ENCODE measurements at regions not wholly inside any gene's neighbourhood (a gene's known extent, or its start where the extent isn't known, plus 50 kb on each side); places are given as distances from the start of the nearest gene placed in this dataset.
"Not testable (repeated sequence)": the region's sequence is repeated elsewhere in the genome, so short reads cannot be mapped to it uniquely, and the experiment has no call there.

GRCh38 chr7:80039251-80039884 lies 95.3 kb upstream of the GNAI1 start:
- Histone ChIP-seq H3K4me3 (ENCODE audit: insufficient read depth, low read depth, low read length) (no peak overlapping the region), H3K36me3 (replicated peaks; ENCODE audit: control insufficient read depth, insufficient read depth, low read length) (no peaks in the 10 kb centered on the region), H3K27me3 (ENCODE audit: control insufficient read depth, insufficient read depth, low read length) (no peaks in the 10 kb centered on the region)
- no peak for DNase-seq

GRCh38 chr7:80037689-80038088 lies 96.9 kb upstream of the GNAI1 start:
- no peaks in the 10 kb centered on the region for H3K27me3 ChIP-seq (ENCODE audit: control insufficient read depth, insufficient read depth, low read length)
- no peak overlapping the region for H3K4me3 ChIP-seq (ENCODE audit: insufficient read depth, low read depth, low read length)
- DNase-seq = no peak
- H3K36me3 ChIP-seq (replicated peaks; ENCODE audit: control insufficient read depth, insufficient read depth, low read length) = no peaks in the 10 kb centered on the region

- Histone ChIP-seq H3K27me3 (ENCODE audit: control insufficient read depth, insufficient read depth, low read length) (no peaks in the 10 kb centered on the region), H3K36me3 (replicated peaks; ENCODE audit: control insufficient read depth, insufficient read depth, low read length) (no peaks in the 10 kb centered on the region), H3K4me3 (ENCODE audit: insufficient read depth, low read depth, low read length) (no peak overlapping the region)
- DNase-seq = no peak
Observed at GRCh38 chr7:80036107-80036506, 98.5 kb upstream of the GNAI1 start.

- Histone ChIP-seq H3K4me3 (ENCODE audit: insufficient read depth, low read depth, low read length) (no peak overlapping the region), H3K27me3 (ENCODE audit: control insufficient read depth, insufficient read depth, low read length) (no peaks in the 10 kb centered on the region), H3K36me3 (replicated peaks; ENCODE audit: control insufficient read depth, insufficient read depth, low read length) (no peaks in the 10 kb centered on the region)
- DNase-seq = no peak
Observed at GRCh38 chr7:80028717-80029116, 105.9 kb upstream of the GNAI1 start.

GRCh38 chr7:80027611-80028173 lies 106.9 kb upstream of the GNAI1 start:
- Histone ChIP-seq H3K4me3 (ENCODE audit: insufficient read depth, low read depth, low read length) (no peak overlapping the region), H3K27me3 (ENCODE audit: control insufficient read depth, insufficient read depth, low read length) (no peaks in the 10 kb centered on the region), H3K36me3 (replicated peaks; ENCODE audit: control insufficient read depth, insufficient read depth, low read length) (no peaks in the 10 kb centered on the region)
- DNase-seq = no peak

GRCh38 chr7:80026766-80027165 lies 107.9 kb upstream of the GNAI1 start:
- Histone ChIP-seq H3K4me3 (ENCODE audit: insufficient read depth, low read depth, low read length) (no peak overlapping the region), H3K36me3 (replicated peaks; ENCODE audit: control insufficient read depth, insufficient read depth, low read length) (no peaks in the 10 kb centered on the region), H3K27me3 (ENCODE audit: control insufficient read depth, insufficient read depth, low read length) (no peaks in the 10 kb centered on the region)
- no peak for DNase-seq

GRCh38 chr7:80020277-80020676 lies 114.4 kb upstream of the GNAI1 start:
- not testable (repeated sequence) for H3K36me3 ChIP-seq (replicated peaks; ENCODE audit: control insufficient read depth, insufficient read depth, low read length); DNase-seq; H3K4me3 ChIP-seq (ENCODE audit: insufficient read depth, low read depth, low read length); H3K27me3 ChIP-seq (ENCODE audit: control insufficient read depth, insufficient read depth, low read length)

- not testable (repeated sequence) for H3K36me3 ChIP-seq (replicated peaks; ENCODE audit: control insufficient read depth, insufficient read depth, low read length); DNase-seq; H3K4me3 ChIP-seq (ENCODE audit: insufficient read depth, low read depth, low read length); H3K27me3 ChIP-seq (ENCODE audit: control insufficient read depth, insufficient read depth, low read length)
Observed at GRCh38 chr7:80019809-80020207, 114.8 kb upstream of the GNAI1 start.

- Histone ChIP-seq H3K4me3 (ENCODE audit: insufficient read depth, low read depth, low read length) (no peak overlapping the region), H3K36me3 (replicated peaks; ENCODE audit: control insufficient read depth, insufficient read depth, low read length) (no peaks in the 10 kb centered on the region), H3K27me3 (ENCODE audit: control insufficient read depth, insufficient read depth, low read length) (no peaks in the 10 kb centered on the region)
- DNase-seq = peak; percentile 54
Observed at GRCh38 chr7:80018941-80019808, 115.5 kb upstream of the GNAI1 start.

GRCh38 chr7:80017101-80017698 lies 117.4 kb upstream of the GNAI1 start:
- Histone ChIP-seq H3K36me3 (replicated peaks; ENCODE audit: control insufficient read depth, insufficient read depth, low read length) (no peaks in the 10 kb centered on the region), H3K4me3 (ENCODE audit: insufficient read depth, low read depth, low read length) (no peak overlapping the region), H3K27me3 (ENCODE audit: control insufficient read depth, insufficient read depth, low read length) (no peaks in the 10 kb centered on the region)
- DNase-seq = no peak

GRCh38 chr7:80014511-80014910 lies 120.1 kb upstream of the GNAI1 start:
- Histone ChIP-seq H3K36me3 (replicated peaks; ENCODE audit: control insufficient read depth, insufficient read depth, low read length) (no peaks in the 10 kb centered on the region), H3K27me3 (ENCODE audit: control insufficient read depth, insufficient read depth, low read length) (no peaks in the 10 kb centered on the region), H3K4me3 (ENCODE audit: insufficient read depth, low read depth, low read length) (no peak overlapping the region)
- peak; percentile 20 for DNase-seq

- Histone ChIP-seq H3K27me3 (ENCODE audit: control insufficient read depth, insufficient read depth, low read length) (no peaks in the 10 kb centered on the region), H3K4me3 (ENCODE audit: insufficient read depth, low read depth, low read length) (no peak overlapping the region), H3K36me3 (replicated peaks; ENCODE audit: control insufficient read depth, insufficient read depth, low read length) (no peaks in the 10 kb centered on the region)
- no peak for DNase-seq
Observed at GRCh38 chr7:80008039-80008438, 126.6 kb upstream of the GNAI1 start.

- Histone ChIP-seq H3K27me3 (ENCODE audit: control insufficient read depth, insufficient read depth, low read length) (no peaks in the 10 kb centered on the region), H3K36me3 (replicated peaks; ENCODE audit: control insufficient read depth, insufficient read depth, low read length) (no peaks in the 10 kb centered on the region), H3K4me3 (ENCODE audit: insufficient read depth, low read depth, low read length) (no peak overlapping the region)
- no peak for DNase-seq
Observed at GRCh38 chr7:80002865-80003264, 131.8 kb upstream of the GNAI1 start.

- H3K27me3 ChIP-seq (ENCODE audit: control insufficient read depth, insufficient read depth, low read length) = no peaks in the 10 kb centered on the region
- no peaks in the 10 kb centered on the region for H3K36me3 ChIP-seq (replicated peaks; ENCODE audit: control insufficient read depth, insufficient read depth, low read length)
- DNase-seq = no peak
- H3K4me3 ChIP-seq (ENCODE audit: insufficient read depth, low read depth, low read length) = no peak overlapping the region
Observed at GRCh38 chr7:79998363-79998762, 136.3 kb upstream of the GNAI1 start.

- Histone ChIP-seq H3K27me3 (ENCODE audit: control insufficient read depth, insufficient read depth, low read length) (no peaks in the 10 kb centered on the region), H3K4me3 (ENCODE audit: insufficient read depth, low read depth, low read length) (no peak overlapping the region), H3K36me3 (replicated peaks; ENCODE audit: control insufficient read depth, insufficient read depth, low read length) (no peaks in the 10 kb centered on the region)
- no peak for DNase-seq
Observed at GRCh38 chr7:79997345-79997744, 137.3 kb upstream of the GNAI1 start.

All from H7 (cell line).